Stimulated activated naive CD8-positive, alpha-beta T cell treated with anti-CD3 and anti-CD28 coated beads, Interleukin-15, amount 100 ng/mL, for 72 hours (primary cell): ENCODE measurements at regions not wholly inside any gene's neighbourhood (a gene's known extent, or its start where the extent isn't known, plus 50 kb on each side); places are given as distances from the start of the nearest gene placed in this dataset.

Experiments
- ATAC-seq: fragments of 150-1000 bp; cut with Tn5 transposase; 2 replicates; pipeline ENCODE4 v1.10.0; 2021; ENCODE audit warnings: mild to moderate bottlenecking, moderate library complexity
- DNase-seq, 2 donors: peaks; one replicate each; pipeline ENCODE4 v3.0.0; 2021 to 2022
- H3K27ac Mint-ChIP-seq, 2 donors: one replicate each; pipeline ENCODE4 v1.8.0; 2022; ENCODE audit warnings: mild to moderate bottlenecking in 2 of 2, mixed read lengths in 2 of 2, moderate library complexity in 2 of 2
- H3K27me3 Mint-ChIP-seq: one replicate; pipeline ENCODE4 v1.8.0; 2022; ENCODE audit warnings: mixed read lengths
- H3K4me1 Mint-ChIP-seq: one replicate; pipeline ENCODE4 v1.8.0; 2022; ENCODE audit warnings: mild to moderate bottlenecking, mixed read lengths
- H3K4me3 Mint-ChIP-seq, 2 donors: one replicate each; pipeline ENCODE4 v1.8.0; 2022; ENCODE audit warnings: mild to moderate bottlenecking in 2 of 2, mixed read lengths in 2 of 2, moderate library complexity in 1 of 2
- H3K9me3 Mint-ChIP-seq, 2 donors: one replicate each; pipeline ENCODE4 v1.8.0; 2022; ENCODE audit warnings: mixed read lengths in 2 of 2

DNA sequence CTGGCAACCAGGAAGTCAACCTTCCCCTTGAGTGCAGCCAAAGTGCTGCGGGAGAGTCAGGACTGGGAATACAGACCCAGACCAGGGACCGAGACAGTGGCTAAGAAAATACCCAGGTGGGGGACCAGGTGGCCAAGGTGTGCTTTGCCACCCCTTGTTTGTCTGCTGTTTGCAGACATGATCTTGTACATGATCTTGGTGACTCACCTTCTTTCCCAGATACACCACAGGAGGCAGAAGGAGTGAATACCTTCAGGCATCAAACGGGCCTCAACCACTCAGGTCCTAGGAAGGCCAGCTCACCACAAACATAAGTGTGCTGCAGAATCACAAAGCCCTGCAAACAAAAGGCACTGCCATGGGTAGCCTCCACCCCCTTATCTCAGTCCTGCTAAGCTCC lies 62.0 kb downstream of the CNGA2 start:
- no peak overlapping the region for H3K4me3 Mint-ChIP-seq
- peaks cover 11% of the 10 kb centered on the region for H3K27me3 Mint-ChIP-seq
- no peak overlapping the region for H3K27ac Mint-ChIP-seq
- no peaks in the 10 kb centered on the region for H3K4me1 Mint-ChIP-seq
- no peaks in the 10 kb centered on the region for H3K9me3 Mint-ChIP-seq
- DNase-seq (no peak), ATAC-seq (no peak)

DNA sequence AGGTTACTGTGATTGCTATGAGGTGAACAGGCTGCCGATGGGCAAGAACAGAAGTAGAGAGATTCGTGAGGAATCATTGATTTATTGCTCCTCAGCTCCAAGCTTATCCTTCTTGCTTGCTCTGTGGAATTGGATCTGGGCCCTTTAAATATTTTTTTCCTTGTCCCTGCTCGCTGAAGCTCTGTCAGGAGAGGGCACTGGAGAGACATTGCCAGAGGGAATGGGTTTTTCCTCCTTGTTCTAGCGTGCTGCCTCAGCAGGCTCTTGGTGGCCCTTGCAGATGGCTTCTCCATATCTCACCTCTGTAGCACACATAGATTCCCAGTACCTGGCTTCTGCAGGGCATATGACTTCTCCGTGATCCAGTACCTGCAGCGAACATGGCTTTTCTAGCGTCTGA lies 67.4 kb downstream of the CNGA2 start:
- ATAC-seq (no peak), DNase-seq (no peak)
- H3K27ac Mint-ChIP-seq, result no peak overlapping the region
- no peaks in the 10 kb centered on the region for H3K9me3 Mint-ChIP-seq
- H3K4me1 Mint-ChIP-seq, result no peaks in the 10 kb centered on the region
- H3K27me3 Mint-ChIP-seq, result peaks cover 16% of the 10 kb centered on the region
- H3K4me3 Mint-ChIP-seq, result no peak overlapping the region

DNA sequence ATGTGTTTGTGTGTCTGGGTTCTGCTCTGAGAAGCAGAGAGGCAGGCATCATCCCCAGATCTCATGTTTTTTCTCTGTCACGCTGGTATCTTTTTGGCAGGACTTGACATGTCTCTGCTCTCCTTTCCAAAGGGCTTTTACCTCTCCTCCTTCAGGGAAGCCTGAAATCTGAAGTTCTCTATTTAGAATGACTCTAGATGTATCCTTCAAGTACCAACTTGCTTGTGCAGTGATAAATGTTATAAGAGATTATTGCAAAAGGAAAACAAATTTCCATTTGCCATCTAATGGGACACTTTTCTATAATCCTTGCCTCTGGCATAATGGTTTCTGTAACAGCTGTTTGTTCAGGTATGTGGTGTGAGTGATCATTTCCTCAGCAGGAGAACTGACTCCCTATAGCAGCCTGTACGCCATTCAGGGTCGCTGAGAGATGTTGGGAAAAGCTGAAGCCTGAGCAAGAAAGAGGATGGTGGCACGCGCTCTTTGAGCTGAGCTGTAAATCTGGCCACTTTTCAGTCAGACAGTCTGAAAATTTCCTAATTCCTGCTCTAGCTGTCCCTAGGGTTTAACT lies 72.5 kb downstream of the CNGA2 start:
- Mint-ChIP-seq H3K27me3 (peaks cover 5% of the 10 kb centered on the region), H3K4me1 (no peaks in the 10 kb centered on the region), H3K9me3 (no peaks in the 10 kb centered on the region), H3K4me3 (no peak overlapping the region), H3K27ac (peak overlapping the region in 1 of 2 donors; percentile 15)
- DNase-seq, result no peak
- ATAC-seq, result no peak

DNA sequence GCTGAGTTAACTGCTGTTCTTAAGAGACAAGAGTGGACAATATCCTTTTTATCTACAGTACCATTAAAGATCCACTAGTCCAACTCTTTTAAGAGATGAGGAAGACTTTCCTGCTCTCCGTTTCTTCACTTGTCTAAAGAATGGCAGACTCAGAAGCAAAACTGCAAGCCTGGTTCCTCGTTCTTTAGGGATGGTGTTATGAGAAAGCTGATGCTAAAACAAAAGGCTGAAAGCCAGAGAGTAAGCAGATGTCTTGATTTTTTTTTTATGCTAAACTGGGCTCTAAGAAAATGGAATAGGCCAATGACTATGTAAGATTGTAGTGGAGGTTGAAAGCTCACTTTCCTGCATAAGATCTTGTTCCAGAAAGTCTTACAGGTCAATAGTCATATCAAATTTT lies 78.1 kb downstream of the CNGA2 start:
- Mint-ChIP-seq H3K4me3 (no peak overlapping the region), H3K27ac (no peak overlapping the region), H3K4me1 (no peaks in the 10 kb centered on the region), H3K9me3 (no peaks in the 10 kb centered on the region), H3K27me3 (no peaks in the 10 kb centered on the region)
- DNase-seq, result no peak
- ATAC-seq, result no peak

DNA sequence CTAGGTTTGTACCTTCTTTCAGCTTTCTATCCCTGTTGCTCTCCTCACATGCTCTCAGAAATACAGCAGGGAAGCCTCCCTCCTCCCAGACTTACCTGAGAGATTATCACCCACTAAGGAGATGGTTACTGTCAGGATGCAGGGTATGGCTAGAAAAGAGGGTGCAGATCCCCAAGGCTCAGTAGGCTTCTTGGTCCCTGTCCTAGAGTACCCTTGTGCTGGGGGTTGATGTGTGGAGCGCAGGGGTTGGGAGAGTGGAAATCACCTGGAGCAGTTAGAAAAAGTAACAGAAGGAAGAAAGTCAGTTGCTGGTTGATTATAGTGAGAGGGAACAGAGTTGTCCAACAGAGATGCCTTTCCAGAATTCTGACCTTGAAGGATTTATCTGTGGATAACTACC lies 80.2 kb downstream of the CNGA2 start:
- DNase-seq (no peak), ATAC-seq (no peak)
- no peaks in the 10 kb centered on the region for H3K9me3 Mint-ChIP-seq
- no peak overlapping the region for H3K4me3 Mint-ChIP-seq
- no peak overlapping the region for H3K27ac Mint-ChIP-seq
- H3K4me1 Mint-ChIP-seq, result no peaks in the 10 kb centered on the region
- no peaks in the 10 kb centered on the region for H3K27me3 Mint-ChIP-seq

DNA sequence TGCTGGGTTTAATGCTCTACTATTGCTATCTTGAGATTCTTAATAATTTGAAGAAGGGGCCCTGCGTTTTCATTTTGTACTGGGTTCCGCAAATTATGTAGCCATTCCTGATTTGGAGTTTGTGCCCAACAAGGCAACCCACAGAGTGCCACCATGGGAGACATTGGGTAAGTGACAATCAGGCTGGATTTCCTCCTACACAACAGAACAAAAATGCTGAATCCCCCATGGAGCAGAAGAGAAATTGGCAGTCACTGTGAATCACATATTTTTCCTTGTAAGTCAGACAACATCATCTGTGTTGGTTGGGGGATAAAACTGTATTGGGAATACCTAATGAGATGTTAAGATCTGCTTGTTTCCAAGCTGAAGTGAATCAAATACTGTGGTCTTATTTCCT lies 80.9 kb downstream of the CNGA2 start:
- Mint-ChIP-seq H3K4me1 (no peaks in the 10 kb centered on the region), H3K9me3 (no peaks in the 10 kb centered on the region), H3K27me3 (no peaks in the 10 kb centered on the region), H3K4me3 (no peak overlapping the region), H3K27ac (no peak overlapping the region)
- no peak for ATAC-seq
- DNase-seq, result no peak

DNA sequence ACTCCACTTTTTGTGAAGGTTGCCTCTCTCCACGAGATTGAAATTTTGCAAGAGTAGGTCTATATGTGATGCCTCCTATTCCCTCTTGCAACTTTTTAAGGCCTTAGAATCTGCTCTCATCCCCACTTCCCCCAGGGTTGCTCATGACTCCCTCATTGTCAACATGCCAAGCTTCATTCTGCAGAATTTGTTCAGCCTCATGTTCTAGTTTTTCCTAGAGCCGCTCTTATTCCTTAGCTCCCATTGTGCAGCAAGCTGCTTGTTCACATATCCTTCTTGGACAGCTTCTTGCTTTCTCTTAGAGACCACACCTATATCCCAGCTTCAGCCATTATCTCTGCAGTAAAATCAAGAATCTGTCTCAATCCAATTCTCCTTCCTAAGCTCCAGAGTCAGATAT lies 82.4 kb downstream of the CNGA2 start:
- DNase-seq (no peak), ATAC-seq (no peak)
- Mint-ChIP-seq H3K4me3 (no peak overlapping the region), H3K27me3 (no peaks in the 10 kb centered on the region), H3K9me3 (no peaks in the 10 kb centered on the region), H3K4me1 (no peaks in the 10 kb centered on the region), H3K27ac (no peak overlapping the region)

DNA sequence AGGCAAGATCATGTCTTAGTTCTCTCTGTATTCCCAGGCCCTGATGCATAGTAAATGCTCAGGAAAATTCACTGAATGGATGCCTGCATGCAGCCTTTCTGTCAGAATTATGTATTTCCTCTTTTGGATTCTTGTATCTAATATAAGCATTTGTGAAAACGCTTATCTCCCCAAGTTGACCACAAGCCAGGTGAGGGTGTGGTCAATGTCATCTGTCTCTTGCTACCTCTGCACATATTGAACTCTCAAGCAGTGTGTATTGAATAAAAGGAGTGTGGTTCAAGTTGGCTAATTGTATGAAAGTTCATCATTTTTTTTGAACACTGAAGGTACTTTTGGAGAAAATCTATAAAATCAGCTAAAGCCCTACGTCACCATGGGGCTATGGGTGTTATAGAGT lies 84.3 kb downstream of the CNGA2 start:
- H3K9me3 Mint-ChIP-seq, result no peaks in the 10 kb centered on the region
- ATAC-seq, result no peak
- no peaks in the 10 kb centered on the region for H3K27me3 Mint-ChIP-seq
- no peak overlapping the region for H3K4me3 Mint-ChIP-seq
- no peak for DNase-seq
- H3K4me1 Mint-ChIP-seq, result no peaks in the 10 kb centered on the region
- H3K27ac Mint-ChIP-seq, result no peak overlapping the region

DNA sequence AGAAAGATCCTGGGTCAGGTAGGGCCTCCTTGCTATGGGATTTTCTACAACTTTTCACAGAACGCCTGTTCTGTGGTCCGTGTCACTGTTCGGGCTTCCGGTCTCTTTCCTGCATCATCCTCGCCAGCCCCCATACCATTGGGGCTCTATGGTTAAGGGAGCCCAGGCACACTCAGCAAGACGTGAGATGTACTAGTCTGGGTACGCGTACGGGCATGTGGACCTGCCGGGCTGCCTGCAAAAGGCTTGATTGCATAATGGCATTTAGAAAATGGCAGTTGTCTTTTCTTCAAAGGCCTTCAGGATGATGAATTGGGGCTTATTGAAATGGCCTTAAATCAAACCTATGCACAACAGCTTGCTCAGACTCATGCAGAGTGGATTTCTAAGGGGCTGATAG lies 86.7 kb downstream of the CNGA2 start:
- H3K4me1 Mint-ChIP-seq, result no peaks in the 10 kb centered on the region
- H3K4me3 Mint-ChIP-seq, result no peak overlapping the region
- H3K9me3 Mint-ChIP-seq, result no peaks in the 10 kb centered on the region
- no peaks in the 10 kb centered on the region for H3K27me3 Mint-ChIP-seq
- ATAC-seq (no peak), DNase-seq (no peak)
- H3K27ac Mint-ChIP-seq, result no peak overlapping the region

DNA sequence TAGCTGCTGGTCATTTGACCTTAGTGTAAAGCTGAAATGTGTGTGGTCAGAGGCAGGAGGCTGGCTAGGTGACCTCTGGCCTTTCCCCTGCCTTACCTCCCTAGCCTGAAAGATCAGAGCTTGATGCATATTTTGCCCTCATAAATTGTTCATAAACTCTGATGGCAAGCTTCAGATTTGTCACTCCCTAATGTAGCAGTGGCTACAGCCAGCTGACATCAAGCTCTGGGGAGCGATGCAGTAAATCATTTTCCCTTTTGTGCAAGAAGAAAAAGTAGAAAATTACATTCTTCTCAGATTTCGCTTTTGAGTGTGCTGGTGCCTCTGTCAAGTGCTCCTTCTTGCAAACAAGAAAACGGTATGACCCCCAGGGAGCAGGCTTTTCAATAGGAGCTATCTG lies 87.7 kb upstream of the MAGEA4 start:
- no peak for ATAC-seq
- Mint-ChIP-seq H3K27me3 (no peaks in the 10 kb centered on the region), H3K4me3 (no peak overlapping the region), H3K9me3 (no peaks in the 10 kb centered on the region), H3K4me1 (no peaks in the 10 kb centered on the region), H3K27ac (no peak overlapping the region)
- no peak for DNase-seq

DNA sequence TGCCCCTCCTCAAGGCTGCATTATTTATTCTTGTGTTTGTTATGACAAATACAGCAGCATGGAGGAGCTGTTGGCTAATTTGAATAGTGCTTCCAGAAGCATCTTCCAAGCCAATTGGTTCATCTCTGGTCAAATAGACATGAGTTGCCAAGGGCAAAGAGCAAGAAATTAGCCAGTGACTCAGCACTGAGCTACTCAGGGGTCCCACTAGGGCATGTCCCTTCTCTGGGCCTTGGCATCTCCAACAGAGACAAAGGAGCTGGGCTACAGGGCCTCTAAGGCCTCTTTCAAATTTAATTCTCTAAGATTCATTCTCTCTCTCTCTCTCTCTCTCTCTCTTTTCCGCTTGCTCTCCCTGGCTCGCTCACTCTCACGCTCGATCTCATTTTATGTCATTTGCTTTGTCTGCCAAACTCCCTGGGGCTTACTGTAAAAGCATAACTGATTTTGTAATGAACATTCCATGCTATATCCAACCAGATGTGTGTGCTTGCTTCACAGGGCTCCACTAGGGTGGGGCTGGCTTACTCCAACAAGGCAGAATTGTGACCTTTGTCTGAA lies 86.7 kb upstream of the MAGEA4 start:
- DNase-seq (no peak), ATAC-seq (no peak)
- H3K27me3 Mint-ChIP-seq, result no peaks in the 10 kb centered on the region
- no peak overlapping the region for H3K4me3 Mint-ChIP-seq
- no peaks in the 10 kb centered on the region for H3K4me1 Mint-ChIP-seq
- H3K27ac Mint-ChIP-seq, result no peak overlapping the region
- no peaks in the 10 kb centered on the region for H3K9me3 Mint-ChIP-seq

DNA sequence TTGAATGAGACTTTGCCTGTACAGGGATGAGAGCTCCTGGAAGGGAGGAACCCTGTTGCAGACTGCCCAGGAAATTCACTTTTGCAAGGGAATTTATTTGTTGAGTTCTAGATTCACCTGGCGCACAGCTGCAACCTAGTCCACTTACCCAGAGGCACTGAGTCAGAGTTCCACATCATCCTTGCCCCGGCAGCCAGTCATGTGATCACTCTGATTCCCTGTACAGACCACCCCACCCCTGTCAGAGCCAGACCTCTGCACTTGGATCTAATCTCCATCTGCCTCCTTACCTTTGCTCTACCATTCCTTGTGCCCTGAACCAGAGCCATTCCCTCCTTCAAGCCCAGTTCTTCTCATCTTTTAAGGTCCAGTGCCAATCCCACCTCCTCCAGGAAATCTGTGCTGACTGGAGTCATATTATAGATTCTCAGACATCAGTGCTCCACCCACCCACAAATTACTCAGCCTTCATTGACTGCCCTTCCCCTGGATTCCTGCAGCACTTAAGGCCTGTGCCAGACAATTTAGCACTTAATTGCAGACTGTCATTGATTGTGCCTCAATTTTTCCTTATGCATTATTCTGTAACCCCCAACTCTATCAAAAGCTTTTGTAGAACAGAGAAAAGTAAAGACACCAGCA lies 84.1 kb upstream of the MAGEA4 start:
- H3K4me3 Mint-ChIP-seq, result no peak overlapping the region
- DNase-seq (no peak), ATAC-seq (no peak)
- no peaks in the 10 kb centered on the region for H3K27me3 Mint-ChIP-seq
- H3K9me3 Mint-ChIP-seq, result no peaks in the 10 kb centered on the region
- H3K4me1 Mint-ChIP-seq, result no peaks in the 10 kb centered on the region
- H3K27ac Mint-ChIP-seq, result no peak overlapping the region

DNA sequence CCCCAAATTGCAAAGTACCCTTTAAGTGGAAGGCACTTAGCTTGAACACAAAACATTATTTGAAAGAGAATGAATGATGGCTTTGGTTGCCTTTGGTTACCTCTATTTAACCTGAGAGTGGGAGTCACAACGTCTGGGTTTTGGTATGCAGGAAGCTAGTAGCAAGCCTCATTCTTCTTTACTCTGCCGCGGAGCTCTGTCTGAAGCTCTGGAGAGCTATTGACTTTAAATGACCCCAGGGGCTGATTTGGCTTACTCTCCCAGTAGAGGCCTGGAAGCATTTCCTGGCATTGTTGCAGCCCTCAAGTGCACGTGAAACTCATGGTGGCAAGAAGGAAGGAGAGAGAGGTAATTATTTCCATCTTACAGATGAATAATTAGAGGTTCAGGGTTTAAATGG lies 81.8 kb upstream of the MAGEA4 start:
- H3K27ac Mint-ChIP-seq, result no peak overlapping the region
- DNase-seq (no peak), ATAC-seq (no peak)
- H3K4me3 Mint-ChIP-seq, result no peak overlapping the region
- H3K4me1 Mint-ChIP-seq, result no peaks in the 10 kb centered on the region
- no peaks in the 10 kb centered on the region for H3K27me3 Mint-ChIP-seq
- no peaks in the 10 kb centered on the region for H3K9me3 Mint-ChIP-seq

DNA sequence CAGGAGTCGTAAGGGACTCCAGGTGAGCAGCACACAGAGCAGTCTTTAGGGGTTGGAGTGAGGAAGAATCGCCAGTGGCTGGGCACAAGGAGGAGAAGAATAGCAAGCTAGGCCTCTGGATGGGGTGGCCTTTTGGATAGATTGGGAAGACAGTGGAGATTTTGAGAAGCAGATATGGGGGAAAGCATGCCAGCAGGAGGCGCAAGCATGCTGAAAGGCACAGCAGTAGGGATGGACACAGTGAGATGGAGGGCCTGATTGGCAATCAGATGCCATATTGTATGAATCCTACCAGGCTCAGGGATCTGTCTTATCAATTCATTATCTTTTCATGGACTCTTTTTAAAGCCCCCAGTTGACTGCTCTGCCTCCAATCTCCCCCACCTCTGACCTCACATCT lies 60.4 kb upstream of the MAGEA4 start:
- H3K9me3 Mint-ChIP-seq, result peaks cover 0 to 5% of the 10 kb centered on the region in 2 donors
- H3K27ac Mint-ChIP-seq, result no peak overlapping the region
- H3K27me3 Mint-ChIP-seq, result no peaks in the 10 kb centered on the region
- no peak overlapping the region for H3K4me3 Mint-ChIP-seq
- no peak for DNase-seq
- no peaks in the 10 kb centered on the region for H3K4me1 Mint-ChIP-seq
- ATAC-seq, result no peak

DNA sequence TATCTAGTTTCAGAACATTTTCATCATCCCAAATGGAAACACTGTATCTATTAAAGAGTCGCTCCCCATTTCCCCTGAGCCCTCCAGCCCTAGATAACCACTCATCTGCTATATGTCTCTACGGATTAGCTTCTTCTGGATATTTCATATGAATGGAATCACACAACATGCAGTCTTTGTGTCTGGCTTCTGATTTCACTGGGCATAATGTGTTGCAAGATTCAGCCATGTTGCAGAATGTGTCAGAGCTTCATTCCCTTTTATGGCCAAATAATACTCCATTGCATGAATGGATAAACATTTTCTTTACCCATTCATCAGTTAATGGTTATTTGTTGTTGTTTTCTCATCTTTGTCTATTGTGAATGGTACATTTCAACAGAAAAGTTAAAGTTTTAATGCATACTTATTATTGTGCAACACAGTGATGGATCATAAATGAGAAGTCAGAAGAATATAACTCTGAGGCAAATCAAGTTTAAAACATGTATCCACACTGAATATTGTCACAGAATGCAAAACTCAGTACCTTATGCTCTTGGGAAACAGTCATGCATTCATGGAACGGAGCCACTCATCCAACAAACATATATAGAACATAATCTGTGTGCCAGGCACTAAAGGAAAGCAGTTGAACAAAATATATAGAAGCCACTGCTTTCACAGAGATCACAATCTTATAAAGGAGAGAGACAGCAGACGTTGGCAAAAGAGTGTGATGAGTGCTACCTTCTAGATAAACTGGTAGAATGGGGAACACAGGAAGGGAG lies 57.8 kb upstream of the MAGEA4 start:
- Mint-ChIP-seq H3K4me1 (no peaks in the 10 kb centered on the region), H3K9me3 (no peaks in the 10 kb centered on the region), H3K4me3 (no peak overlapping the region), H3K27ac (no peak overlapping the region), H3K27me3 (no peaks in the 10 kb centered on the region)
- DNase-seq (no peak), ATAC-seq (no peak)

DNA sequence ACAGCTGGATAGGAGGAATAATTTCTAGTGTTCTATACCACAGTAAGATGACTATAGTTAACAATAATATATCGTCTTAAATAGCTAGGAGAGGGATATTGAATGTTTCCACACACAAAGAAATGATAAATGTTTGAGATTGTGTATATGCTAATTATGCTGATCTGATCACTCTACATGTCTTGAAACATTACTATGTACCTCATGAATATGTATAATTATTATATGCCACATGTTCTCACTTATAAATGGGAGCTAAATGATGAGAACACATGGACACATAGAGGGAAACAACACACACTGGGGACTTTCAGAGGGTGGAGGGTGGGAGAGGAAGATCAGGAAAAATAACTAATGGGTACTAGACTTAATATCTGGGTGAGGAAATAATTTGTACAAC lies 53.2 kb upstream of the MAGEA4 start:
- DNase-seq (no peak), ATAC-seq (no peak)
- no peaks in the 10 kb centered on the region for H3K27me3 Mint-ChIP-seq
- H3K27ac Mint-ChIP-seq, result no peak overlapping the region
- no peaks in the 10 kb centered on the region for H3K4me1 Mint-ChIP-seq
- H3K4me3 Mint-ChIP-seq, result no peak overlapping the region
- H3K9me3 Mint-ChIP-seq, result no peaks in the 10 kb centered on the region
